ENCODE measurements at regions not wholly inside any gene's neighbourhood (a gene's known extent, or its start where the extent isn't known, plus 50 kb on each side); places are given as distances from the start of the nearest gene placed in this dataset.

- TF ChIP-seq BACH2 (CRISPR knock-in tag; IDR thresholded peaks at IDR 0.05; ENCODE audit: borderline replicate concordance) (no peak), ZNF70 (CRISPR knock-in tag; IDR thresholded peaks at IDR 0.05) (no peak), ARNTL (CRISPR knock-in tag; IDR thresholded peaks at IDR 0.05; ENCODE audit: borderline replicate concordance, low read depth) (no peak), ESRRG (CRISPR knock-in tag; IDR thresholded peaks at IDR 0.05) (no peak), ZC3H10 (CRISPR knock-in tag; IDR thresholded peaks at IDR 0.05) (no peak), CSDC2 (CRISPR knock-in tag; IDR thresholded peaks at IDR 0.05) (no peak), TCF4 (CRISPR knock-in tag; IDR thresholded peaks at IDR 0.05; ENCODE audit: borderline replicate concordance) (no peak), RARB (CRISPR knock-in tag; IDR thresholded peaks at IDR 0.05) (no peak), ZFP3 (CRISPR knock-in tag; IDR thresholded peaks at IDR 0.05) (no peak)
- TF ChIP-seq, protein P1, sequence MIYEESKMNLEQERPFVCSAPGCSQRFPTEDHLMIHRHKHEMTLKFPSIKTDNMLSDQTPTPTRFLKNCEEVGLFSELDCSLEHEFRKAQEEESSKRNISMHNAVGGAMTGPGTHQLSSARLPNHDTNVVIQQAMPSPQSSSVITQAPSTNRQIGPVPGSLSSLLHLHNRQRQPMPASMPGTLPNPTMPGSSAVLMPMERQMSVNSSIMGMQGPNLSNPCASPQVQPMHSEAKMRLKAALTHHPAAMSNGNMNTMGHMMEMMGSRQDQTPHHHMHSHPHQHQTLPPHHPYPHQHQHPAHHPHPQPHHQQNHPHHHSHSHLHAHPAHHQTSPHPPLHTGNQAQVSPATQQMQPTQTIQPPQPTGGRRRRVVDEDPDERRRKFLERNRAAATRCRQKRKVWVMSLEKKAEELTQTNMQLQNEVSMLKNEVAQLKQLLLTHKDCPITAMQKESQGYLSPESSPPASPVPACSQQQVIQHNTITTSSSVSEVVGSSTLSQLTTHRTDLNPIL (CRISPR knock-in tag; IDR thresholded peaks at IDR 0.05; ENCODE audit: low read depth) = no peak
- TF ChIP-seq, protein P2, sequence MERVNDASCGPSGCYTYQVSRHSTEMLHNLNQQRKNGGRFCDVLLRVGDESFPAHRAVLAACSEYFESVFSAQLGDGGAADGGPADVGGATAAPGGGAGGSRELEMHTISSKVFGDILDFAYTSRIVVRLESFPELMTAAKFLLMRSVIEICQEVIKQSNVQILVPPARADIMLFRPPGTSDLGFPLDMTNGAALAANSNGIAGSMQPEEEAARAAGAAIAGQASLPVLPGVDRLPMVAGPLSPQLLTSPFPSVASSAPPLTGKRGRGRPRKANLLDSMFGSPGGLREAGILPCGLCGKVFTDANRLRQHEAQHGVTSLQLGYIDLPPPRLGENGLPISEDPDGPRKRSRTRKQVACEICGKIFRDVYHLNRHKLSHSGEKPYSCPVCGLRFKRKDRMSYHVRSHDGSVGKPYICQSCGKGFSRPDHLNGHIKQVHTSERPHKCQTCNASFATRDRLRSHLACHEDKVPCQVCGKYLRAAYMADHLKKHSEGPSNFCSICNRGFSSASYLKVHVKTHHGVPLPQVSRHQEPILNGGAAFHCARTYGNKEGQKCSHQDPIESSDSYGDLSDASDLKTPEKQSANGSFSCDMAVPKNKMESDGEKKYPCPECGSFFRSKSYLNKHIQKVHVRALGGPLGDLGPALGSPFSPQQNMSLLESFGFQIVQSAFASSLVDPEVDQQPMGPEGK (CRISPR knock-in tag; IDR thresholded peaks at IDR 0.05; ENCODE audit: borderline replicate concordance) = no peak
Observed at GRCh38 chr9:104987743-104988142, 59.8 kb upstream of the ABCA1 start.
